HepG2 (cell line): ENCODE measurements at regions not wholly inside any gene's neighbourhood (a gene's known extent, or its start where the extent isn't known, plus 50 kb on each side); places are given as distances from the start of the nearest gene placed in this dataset.
"Not testable (repeated sequence)": the region's sequence is repeated elsewhere in the genome, so short reads cannot be mapped to it uniquely, and the experiment has no call there.

ENCODE experiments used
- ATAC-seq: fragments of 200-7000 bp; cut with Tn5 transposase; 3 replicates; pipeline ENCODE4 v1.9.1; 2020; ENCODE audit warnings: mild to moderate bottlenecking, moderate library complexity
- BruUV-seq: library from RNA; stranded (reverse); fragments of 400-500 nt; replicated peaks from 2 replicates; lab custom pipeline; 2021; lab: Mats Ljungman, UMichigan
- CTCF ChIA-PET: fragments of 300-600 bp; formaldehyde crosslinking; extraction: SDS; loops from one replicate; lab custom pipeline; 2021; ENCODE audit warnings: low total read pairs, inconsistent platforms, low intra/inter-chr PET ratio; lab: Yijun Ruan, JAX
- POLR2A ChIA-PET: fragments of 350-600 bp; sonication (Branson Sonifier 250); formaldehyde crosslinking; loops from one replicate; lab custom pipeline; 2020; ENCODE audit warnings: antibody characterized with exemption, inconsistent platforms; lab: Yijun Ruan, JAX
- DNase-seq: peaks from one replicate; pipeline ENCODE4 v3.0.0-alpha.2; 2015; ENCODE audit warnings: low spot score
- FAIRE-seq: peaks from 3 replicates; lab custom pipeline; 2011; peaks lifted over from hg19 to GRCh38; lab: Jason Lieb, UNC
- H2AFZ ChIP-seq: one replicate; pipeline ENCODE4 v1.6.1; 2011; ENCODE audit warnings: low read length, inconsistent platforms
- H3K27ac ChIP-seq: fragments of 300-600 bp; 3 replicates; pipeline ENCODE4 v1.8.0; 2011; ENCODE audit warnings: mixed run types, mild to moderate bottlenecking, mixed read lengths, low read length, inconsistent platforms; ENCODE audit not compliant: insufficient read depth; ENCODE audit errors: extremely low read length
- H3K27me3 ChIP-seq, 2 experiments: fragments of 200-600 bp in 1 of 2; 2 replicates in 1 of 2; 3 replicates in 1 of 2; pipeline versions ENCODE4 v1.6.0 to v1.8.0; 2011; ENCODE audit warnings: low read length in 2 of 2, mild to moderate bottlenecking in 2 of 2, moderate library complexity in 2 of 2, inconsistent platforms in 1 of 2; ENCODE audit not compliant: insufficient read depth in 2 of 2, control insufficient read depth in 1 of 2
- H3K36me3 ChIP-seq, 2 experiments: fragments of 200-600 bp in 1 of 2; replicated peaks in 1 of 2; 2 replicates in 1 of 2; 3 replicates in 1 of 2; pipeline versions ENCODE4 v1.5.1 to v1.8.0; 2011; ENCODE audit warnings: low read length in 2 of 2, inconsistent platforms in 1 of 2; ENCODE audit not compliant: insufficient read depth in 2 of 2, control insufficient read depth in 1 of 2
- H3K4me1 ChIP-seq: 2 replicates; pipeline ENCODE4 v1.5.1; 2012; ENCODE audit warnings: low read length, inconsistent platforms; ENCODE audit not compliant: insufficient read depth
- H3K4me2 ChIP-seq: 2 replicates; pipeline ENCODE4 v1.6.0; 2011; ENCODE audit warnings: low read depth, low read length, inconsistent platforms
- H3K4me3 ChIP-seq, 3 experiments: fragments of 200-600 bp in 1 of 3; sonication (generic), shearing (Covaris generic) in 1 of 3; replicated peaks in 1 of 3; 2 replicates each; pipeline ENCODE4 v1.5.1; 2011 to 2016; ENCODE audit warnings: low read length in 3 of 3, inconsistent platforms in 2 of 3, low read depth in 2 of 3, mild to moderate bottlenecking in 2 of 3, control low read depth in 1 of 3, mixed read lengths in 1 of 3; ENCODE audit not compliant: insufficient read depth in 1 of 3
- H3K79me2 ChIP-seq: one replicate; pipeline ENCODE4 v1.6.1; 2011; ENCODE audit warnings: low read length, inconsistent platforms; ENCODE audit not compliant: insufficient read depth
- H3K9ac ChIP-seq: 2 replicates; pipeline ENCODE4 v1.6.0; 2011; ENCODE audit warnings: mild to moderate bottlenecking, low read depth, low read length, inconsistent platforms; ENCODE audit not compliant: insufficient read depth
- H3K9me3 ChIP-seq: 2 replicates; pipeline ENCODE4 v1.5.1; 2012; ENCODE audit warnings: mild to moderate bottlenecking, low read length
- H4K20me1 ChIP-seq: 2 replicates; pipeline ENCODE4 v1.6.0; 2011; ENCODE audit warnings: inconsistent platforms, mild to moderate bottlenecking, low read length, moderate library complexity; ENCODE audit not compliant: insufficient read depth
- CHD2 ChIP-seq: IDR thresholded peaks from 2 replicates; pipeline ENCODE4 v1.6.1; 2011; ENCODE audit warnings: low read depth, low read length, improper control_type of control experiment
- FOXK2 ChIP-seq: fragments of 450-650 bp; IDR thresholded peaks from 2 replicates; pipeline ENCODE4 v1.6.1; 2016
- SOX6 ChIP-seq, 2 experiments: fragments of 450-650 bp in 1 of 2; sonication (generic) in 1 of 2; formaldehyde crosslinking in 1 of 2; IDR thresholded peaks; 2 replicates each; pipeline versions ENCODE4 v1.4.0 to v1.6.1; 2017 to 2020; ENCODE audit warnings: antibody characterized with exemption in 1 of 2, mild to moderate bottlenecking in 1 of 2, missing genetic modification reagents in 1 of 2
- ZBTB37 ChIP-seq: sonication (generic); formaldehyde crosslinking; IDR thresholded peaks from 2 replicates; pipeline ENCODE4 v1.4.0; 2020; ENCODE audit warnings: mild to moderate bottlenecking, missing genetic modification reagents
- ZBTB38 ChIP-seq: sonication (generic); formaldehyde crosslinking; IDR thresholded peaks from 2 replicates; pipeline ENCODE4 v1.5.1; 2020; ENCODE audit warnings: mild to moderate bottlenecking, missing genetic modification reagents
- ZNF292 ChIP-seq: sonication (generic); formaldehyde crosslinking; IDR thresholded peaks from 2 replicates; pipeline ENCODE4 v1.8.1; 2022; ENCODE audit warnings: mild to moderate bottlenecking, low read depth, missing genetic modification reagents, borderline replicate concordance
- ZNF343 ChIP-seq: sonication (generic); formaldehyde crosslinking; IDR thresholded peaks from 2 replicates; pipeline ENCODE4 v1.4.0; 2020; ENCODE audit warnings: mild to moderate bottlenecking, missing genetic modification reagents
- ZNF530 ChIP-seq: sonication (generic); formaldehyde crosslinking; IDR thresholded peaks from 2 replicates; pipeline ENCODE4 v1.5.0; 2020; ENCODE audit warnings: low read depth, mild to moderate bottlenecking, missing genetic modification reagents
- ZNF563 ChIP-seq: sonication (generic); formaldehyde crosslinking; IDR thresholded peaks from 2 replicates; pipeline ENCODE4 v1.8.0; 2022; ENCODE audit warnings: mild to moderate bottlenecking, moderate library complexity, missing genetic modification reagents
- ZNF564 ChIP-seq: sonication (generic); formaldehyde crosslinking; IDR thresholded peaks from 2 replicates; pipeline ENCODE4 v1.8.1; 2023; ENCODE audit warnings: mild to moderate bottlenecking, missing genetic modification reagents
- ZNF670 ChIP-seq: sonication (generic); formaldehyde crosslinking; IDR thresholded peaks from 2 replicates; pipeline ENCODE4 v1.8.0; 2022; ENCODE audit warnings: mild to moderate bottlenecking, missing genetic modification reagents, borderline replicate concordance
- ZNF850 ChIP-seq: sonication (generic); formaldehyde crosslinking; conservative IDR thresholded peaks from 2 replicates; pipeline ENCODE4 v1.9.0; 2021; ENCODE audit warnings: mild to moderate bottlenecking, missing genetic modification reagents
- WGBS: methylation state at CpG from one replicate; pipeline ENCODE4 v1.1.6; 2017; ENCODE audit warnings: low lambda C conversion rate; 5-methylcytosine and 5-hydroxymethylcytosine counted together
- in situ Hi-C: cut with HindIII; loops from 2 replicates; pipeline ENCODE4 v1.10.0; 2017; ENCODE audit warnings: low pct_unique_long_range_greater_than_20kb; ENCODE audit not compliant: extremely low pct_ligation_motif_present
- intact Hi-C: fragments of 100-400 bp; cut with micrococcal nuclease; formaldehyde crosslinking; loops from one replicate; pipeline ENCODE4 v1.10.0; 2022; ENCODE audit not compliant: unreplicated experiment
- TF ChIP-seq, protein P1 (sequence below): sonication (generic); formaldehyde crosslinking; IDR thresholded peaks from 2 replicates; pipeline ENCODE4 v1.9.0; 2022; ENCODE audit warnings: low read depth, missing genetic modification reagents

DNA sequence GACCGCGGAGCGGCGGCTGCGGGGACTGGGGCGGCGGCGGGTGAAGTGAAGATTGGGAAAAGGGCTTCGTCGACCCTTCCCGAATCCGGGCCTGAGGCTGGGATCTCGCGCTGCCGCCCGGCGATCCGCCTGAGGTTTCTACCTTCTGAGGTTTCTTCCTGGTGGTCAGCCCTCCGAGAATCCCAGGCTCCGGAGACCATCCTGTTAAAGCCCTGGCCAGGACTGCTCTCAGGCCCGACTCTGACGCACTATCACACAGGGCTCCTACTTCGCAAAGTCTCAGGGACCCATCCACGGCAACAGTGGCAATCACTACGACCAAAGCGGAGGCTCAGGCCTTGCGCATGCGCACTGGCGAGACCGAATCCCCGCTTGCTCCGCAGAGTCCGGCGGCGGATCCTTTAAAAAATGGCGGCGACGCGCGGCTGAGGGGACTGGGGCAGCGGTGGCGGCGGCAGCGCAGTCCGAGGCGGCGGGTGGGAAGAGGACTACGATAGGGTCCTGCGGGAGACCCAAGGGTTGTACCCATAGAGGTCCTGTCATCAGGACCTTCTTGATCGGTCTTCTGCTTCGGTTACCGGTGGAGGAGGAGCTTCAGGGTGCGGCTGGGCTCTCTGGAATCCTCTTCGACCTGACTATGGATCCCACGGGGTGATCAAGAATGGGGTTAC is 157.2 kb upstream of the ZNF337 start (continued):
- not testable (repeated sequence) for TF ChIP-seq SOX6 (IDR thresholded peaks at IDR 0.05)
- TF ChIP-seq SOX6 (CRISPR knock-in tag; IDR thresholded peaks at IDR 0.05) (peak; percentile 56), ZNF292 (CRISPR knock-in tag) (0 out of 2 replicates have a peak, but pooled peaks have one; percentile 28), ZNF563 (CRISPR knock-in tag) (peak; percentile 79), ZNF343 (CRISPR knock-in tag) (peak; percentile 85; the same call in 1 of the 2 replicates), ZNF670 (CRISPR knock-in tag) (peak; percentile 91)

GRCh38 chr20:25852968-25853717 is 156.5 kb upstream of the ZNF337 start:
- intact Hi-C loops, in situ Hi-C loops, CTCF ChIA-PET, H3K27me3 ChIP-seq, FAIRE-seq, H3K79me2 ChIP-seq, H3K9me3 ChIP-seq, DNase-seq, H2AFZ ChIP-seq, H3K27ac ChIP-seq, POLR2A ChIA-PET, H4K20me1 ChIP-seq, H3K36me3 ChIP-seq: not testable (repeated sequence)
- peak overlapping the region; percentile 58 to 79 (median 60); a peak in 5 of 6 replicates for H3K4me3 ChIP-seq
- peak; percentile 41 for ATAC-seq
- H3K9ac ChIP-seq: peak overlapping the region; percentile 69
- BruUV-seq: TSS peak; percentile 76
- H3K4me2 ChIP-seq: peak overlapping the region; percentile 89
- H3K4me1 ChIP-seq: peaks cover 16% of the 10 kb centered on the region
- 62% methylated on average over 31 of the region's 31 CpGs for WGBS
- TF ChIP-seq FOXK2 (peak; percentile 27; the same call in 1 of the 2 replicates), CHD2 (0 out of 2 replicates have a peak, but pooled peaks have one; percentile 6), ZBTB38 (CRISPR knock-in tag) (peak; percentile 85), ZNF530 (peak; percentile 78; the same call in 1 of the 2 replicates), ZNF564 (CRISPR knock-in tag) (0 out of 2 replicates have a peak, but pooled peaks have one; percentile 3), ZNF850 (CRISPR knock-in tag) (0 out of 2 replicates have a peak, but pooled peaks have one; percentile 27), ZBTB37 (CRISPR knock-in tag) (0 out of 2 replicates have a peak, but pooled peaks have one; percentile 8)
- TF ChIP-seq, protein P1, sequence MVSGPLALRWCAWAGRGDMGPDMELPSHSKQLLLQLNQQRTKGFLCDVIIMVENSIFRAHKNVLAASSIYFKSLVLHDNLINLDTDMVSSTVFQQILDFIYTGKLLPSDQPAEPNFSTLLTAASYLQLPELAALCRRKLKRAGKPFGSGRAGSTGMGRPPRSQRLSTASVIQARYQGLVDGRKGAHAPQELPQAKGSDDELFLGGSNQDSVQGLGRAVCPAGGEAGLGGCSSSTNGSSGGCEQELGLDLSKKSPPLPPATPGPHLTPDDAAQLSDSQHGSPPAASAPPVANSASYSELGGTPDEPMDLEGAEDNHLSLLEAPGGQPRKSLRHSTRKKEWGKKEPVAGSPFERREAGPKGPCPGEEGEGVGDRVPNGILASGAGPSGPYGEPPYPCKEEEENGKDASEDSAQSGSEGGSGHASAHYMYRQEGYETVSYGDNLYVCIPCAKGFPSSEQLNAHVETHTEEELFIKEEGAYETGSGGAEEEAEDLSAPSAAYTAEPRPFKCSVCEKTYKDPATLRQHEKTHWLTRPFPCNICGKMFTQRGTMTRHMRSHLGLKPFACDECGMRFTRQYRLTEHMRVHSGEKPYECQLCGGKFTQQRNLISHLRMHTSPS (CRISPR knock-in tag): 0 out of 2 replicates have a peak, but pooled peaks have one; percentile 4
